Epithelial cell of proximal tubule (primary cell): ENCODE measurements at regions not wholly inside any gene's neighbourhood (a gene's known extent, or its start where the extent isn't known, plus 50 kb on each side); places are given as distances from the start of the nearest gene placed in this dataset.

Experiments
- DNase-seq: peaks from one replicate; pipeline ENCODE4 v3.0.0-alpha.2; 2011; ENCODE audit warnings: low read depth
- H3K4me3 ChIP-seq: 2 replicates; pipeline ENCODE4 v1.5.1; 2011; ENCODE audit warnings: low read depth, mild to moderate bottlenecking, low read length
- CTCF ChIP-seq: conservative IDR thresholded peaks from 2 replicates; pipeline ENCODE4 v1.5.1; 2012; ENCODE audit warnings: low read depth, mild to moderate bottlenecking, low read length

DNA sequence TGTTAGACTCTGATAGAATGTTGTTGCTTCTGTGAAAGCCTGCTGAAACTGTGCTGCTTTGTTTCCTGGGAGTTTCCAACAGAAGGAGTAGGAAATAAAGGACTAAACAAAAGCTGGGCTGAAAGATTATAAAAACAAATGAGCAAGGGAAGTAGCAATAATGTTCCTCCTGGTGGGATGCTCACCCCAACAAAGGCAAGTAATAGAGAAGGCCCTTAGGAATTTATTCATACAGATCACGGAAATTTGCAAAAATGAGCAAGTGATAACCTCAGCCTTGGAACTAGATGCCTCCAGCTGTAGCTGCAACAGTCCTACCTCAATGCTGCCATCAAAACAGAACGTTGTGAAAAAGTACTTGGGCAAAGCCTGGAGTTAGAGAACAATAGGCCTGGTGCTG lies 1248.0 kb upstream of the C9orf72 start:
- DNase-seq = no peak
- no peak for TF ChIP-seq CTCF
- H3K4me3 ChIP-seq = no peak overlapping the region

- TF ChIP-seq CTCF = no peak
- DNase-seq = no peak
These were observed 1251.2 kb upstream of the C9orf72 start for GRCh38 chr9:28824432-28824963.

GRCh38 chr9:28832168-28832770 lies 1259.0 kb upstream of the C9orf72 start:
- no peak for TF ChIP-seq CTCF
- H3K4me3 ChIP-seq = no peak overlapping the region
- DNase-seq = no peak

More at GRCh38 chr9:28824432-28824963, 1251.2 kb upstream of the C9orf72 start:
- H3K4me3 ChIP-seq = no peak overlapping the region

GRCh38 chr9:28834156-28834555 lies 1260.9 kb upstream of the C9orf72 start:
- TF ChIP-seq CTCF = no peak
- no peak overlapping the region for H3K4me3 ChIP-seq
- DNase-seq = no peak

DNA sequence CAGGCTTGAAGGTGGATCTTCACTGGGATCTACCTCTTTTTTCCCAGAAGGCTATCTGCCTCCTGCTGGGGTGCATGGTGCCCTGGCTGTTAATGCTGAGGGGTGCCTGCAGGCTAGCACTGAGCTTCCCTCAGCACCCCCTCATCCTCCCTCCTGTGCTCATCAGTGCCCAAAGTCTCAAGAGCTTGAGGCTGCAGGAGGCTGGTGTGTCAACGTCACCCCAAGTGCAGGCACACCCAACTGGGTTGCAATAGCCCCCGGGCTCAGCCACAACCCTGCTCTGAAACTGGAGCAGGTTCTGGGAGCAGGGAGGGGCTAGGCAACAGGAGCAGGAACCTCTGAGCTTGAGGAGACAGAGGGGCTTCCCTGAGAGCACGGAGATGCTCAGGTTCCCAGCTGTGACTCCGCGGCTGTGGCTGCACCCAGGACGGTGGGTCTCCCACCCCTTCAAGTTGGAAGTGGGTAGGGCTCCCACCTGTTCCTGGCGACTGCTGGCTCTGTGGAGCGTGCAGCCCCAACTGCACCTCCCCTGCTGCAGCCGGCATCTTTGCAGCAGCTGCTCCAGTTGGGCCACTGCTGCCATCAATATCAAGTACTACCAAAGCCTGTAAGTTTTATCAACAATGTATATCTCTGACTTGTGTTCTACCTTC lies 1266.6 kb upstream of the C9orf72 start:
- TF ChIP-seq CTCF = no peak
- no peak overlapping the region for H3K4me3 ChIP-seq
- no peak for DNase-seq

- no peak for TF ChIP-seq CTCF
- H3K4me3 ChIP-seq = no peak overlapping the region
- no peak for DNase-seq
These were observed 1268.5 kb upstream of the C9orf72 start for GRCh38 chr9:28841775-28842174.

DNA sequence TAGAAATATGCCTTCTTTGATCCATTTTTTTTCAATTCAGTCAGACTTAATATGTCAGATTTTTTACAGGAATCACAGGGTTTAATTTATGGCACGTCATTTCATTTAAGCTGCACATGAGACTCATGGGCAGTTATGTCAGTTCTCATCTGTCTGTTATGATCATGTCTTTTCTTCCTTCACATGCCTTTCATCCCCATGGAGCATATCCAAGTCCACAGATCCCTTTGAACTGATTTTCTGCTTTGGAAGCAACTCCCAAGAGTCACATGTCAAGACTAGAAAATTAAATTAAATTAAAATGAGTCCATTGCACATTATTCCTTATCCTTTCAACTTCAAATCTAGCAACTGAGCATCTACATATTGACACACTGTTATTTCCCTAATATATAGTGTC lies 1274.0 kb upstream of the C9orf72 start:
- no peak for TF ChIP-seq CTCF
- no peak for DNase-seq
- no peak overlapping the region for H3K4me3 ChIP-seq
